B cell (primary cell): ENCODE measurements at regions not wholly inside any gene's neighbourhood (a gene's known extent, or its start where the extent isn't known, plus 50 kb on each side); places are given as distances from the start of the nearest gene placed in this dataset.

ENCODE experiments used
- CTCF ChIP-seq: fragments of 200-600 bp; IDR thresholded peaks from one replicate; pipeline ENCODE4 v1.8.0; 2022; ENCODE audit warnings: antibody characterized with exemption, mild to moderate bottlenecking
- EZH2 ChIP-seq: IDR thresholded peaks from 2 replicates; pipeline ENCODE4 v1.6.1; 2012; ENCODE audit warnings: borderline replicate concordance, low read depth, mild to moderate bottlenecking, moderate library complexity, low read length; ENCODE audit not compliant: insufficient read depth, poor library complexity, severe bottlenecking

- TF ChIP-seq CTCF (no peak), EZH2 (no peak)
Observed at GRCh38 chr9:1729631-1730030, 285.5 kb upstream of the SMARCA2 start.
